ENCODE measurements at regions not wholly inside any gene's neighbourhood (a gene's known extent, or its start where the extent isn't known, plus 50 kb on each side); places are given as distances from the start of the nearest gene placed in this dataset.

DNA sequence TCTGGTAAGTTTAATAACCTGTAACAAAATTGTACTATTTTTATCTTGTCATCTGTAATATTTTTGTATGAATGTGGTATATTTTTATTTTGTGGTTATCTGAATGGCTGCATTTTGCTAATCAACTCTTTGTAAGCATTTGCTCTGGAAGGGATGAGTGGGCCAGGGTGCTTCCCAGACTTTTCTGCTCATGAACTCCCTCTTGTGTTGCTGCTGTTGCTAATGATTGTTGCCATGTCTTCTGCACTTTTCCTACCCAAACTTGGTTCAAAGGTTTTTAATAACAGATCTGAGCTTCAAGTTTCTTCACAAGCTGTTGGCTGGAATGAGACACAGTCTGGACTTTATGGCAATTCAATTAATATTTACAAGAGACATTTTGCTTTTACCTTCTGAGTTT, 1005.7 kb downstream of the HACE1 start:
- no peak for TF ChIP-seq YY1 (IDR thresholded peaks at IDR 0.05; ENCODE audit: low read depth)
- TF ChIP-seq CEBPB (IDR thresholded peaks at IDR 0.05), result no peak
- TF ChIP-seq TEAD4 (IDR thresholded peaks at IDR 0.05), result no peak
- no peak for TF ChIP-seq USF1 (IDR thresholded peaks at IDR 0.05)
- TF ChIP-seq RAD21 (IDR thresholded peaks at IDR 0.05; ENCODE audit: low read depth), result no peak
- no peak for TF ChIP-seq TCF12 (IDR thresholded peaks at IDR 0.05; ENCODE audit: low read depth)
- TF ChIP-seq FOXM1 (IDR thresholded peaks at IDR 0.05; ENCODE audit: borderline replicate concordance, low read depth), result no peak
- TF ChIP-seq ZBTB7A (IDR thresholded peaks at IDR 0.05; ENCODE audit: low read depth), result no peak
- no peak for TF ChIP-seq CREB1 (IDR thresholded peaks at IDR 0.05; ENCODE audit: low read depth)
- TF ChIP-seq NFIC (IDR thresholded peaks at IDR 0.05), result no peak
- TF ChIP-seq, protein P1, sequence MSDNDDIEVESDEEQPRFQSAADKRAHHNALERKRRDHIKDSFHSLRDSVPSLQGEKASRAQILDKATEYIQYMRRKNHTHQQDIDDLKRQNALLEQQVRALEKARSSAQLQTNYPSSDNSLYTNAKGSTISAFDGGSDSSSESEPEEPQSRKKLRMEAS (IDR thresholded peaks at IDR 0.05), result no peak
- no peak for TF ChIP-seq REST (IDR thresholded peaks at IDR 0.05; ENCODE audit: low read depth)
- TF ChIP-seq EP300 (IDR thresholded peaks at IDR 0.05; ENCODE audit: borderline replicate concordance), result no peak
- no peak for TF ChIP-seq TAF1 (IDR thresholded peaks at IDR 0.05; ENCODE audit: low read depth)

DNA sequence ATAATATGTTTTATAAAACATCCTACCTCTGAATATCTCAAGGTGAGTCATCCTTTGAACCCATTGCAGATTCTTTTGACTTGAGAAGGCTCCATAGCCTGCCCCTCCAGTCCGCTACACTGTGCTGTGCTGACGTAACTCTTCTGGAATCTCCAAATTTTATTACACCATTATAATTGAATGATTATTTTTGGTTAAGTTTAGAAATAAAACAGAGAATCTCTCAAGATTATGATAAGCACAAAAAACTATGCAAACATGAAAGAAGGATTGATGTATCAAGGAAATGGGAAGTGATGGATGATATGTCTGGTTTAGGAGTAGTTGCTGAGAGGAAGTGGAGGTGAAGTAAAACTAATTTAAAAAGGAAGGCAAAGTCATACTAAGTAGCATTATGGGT, 1021.3 kb downstream of the HACE1 start:
- TF ChIP-seq RAD21 (IDR thresholded peaks at IDR 0.05; ENCODE audit: low read depth) (no peak), EGR1 (IDR thresholded peaks at IDR 0.05) (no peak), ZBTB7A (IDR thresholded peaks at IDR 0.05; ENCODE audit: low read depth) (no peak), EP300 (IDR thresholded peaks at IDR 0.05; ENCODE audit: borderline replicate concordance) (no peak), FOXM1 (IDR thresholded peaks at IDR 0.05; ENCODE audit: borderline replicate concordance, low read depth) (no peak), NFIC (IDR thresholded peaks at IDR 0.05) (no peak), TCF12 (IDR thresholded peaks at IDR 0.05; ENCODE audit: low read depth) (no peak), YY1 (IDR thresholded peaks at IDR 0.05; ENCODE audit: low read depth) (no peak)

- TF ChIP-seq REST (IDR thresholded peaks at IDR 0.05; ENCODE audit: low read depth) (no peak), CREB1 (IDR thresholded peaks at IDR 0.05; ENCODE audit: low read depth) (no peak), ZBTB7A (IDR thresholded peaks at IDR 0.05; ENCODE audit: low read depth) (no peak), FOXM1 (IDR thresholded peaks at IDR 0.05; ENCODE audit: borderline replicate concordance, low read depth) (no peak), RAD21 (IDR thresholded peaks at IDR 0.05; ENCODE audit: low read depth) (no peak), TCF12 (IDR thresholded peaks at IDR 0.05; ENCODE audit: low read depth) (no peak), EP300 (IDR thresholded peaks at IDR 0.05; ENCODE audit: borderline replicate concordance) (no peak), USF1 (IDR thresholded peaks at IDR 0.05) (no peak), NFIC (IDR thresholded peaks at IDR 0.05) (no peak), TEAD4 (IDR thresholded peaks at IDR 0.05) (no peak), YY1 (IDR thresholded peaks at IDR 0.05; ENCODE audit: low read depth) (no peak), EGR1 (IDR thresholded peaks at IDR 0.05) (no peak), TAF1 (IDR thresholded peaks at IDR 0.05; ENCODE audit: low read depth) (no peak), CEBPB (IDR thresholded peaks at IDR 0.05) (no peak)
- TF ChIP-seq, protein P1 (IDR thresholded peaks at IDR 0.05), result no peak
These were observed 1033.5 kb downstream of the HACE1 start for GRCh38 chr6:103826209-103826608.

GRCh38 chr6:103820148-103820547, 1039.6 kb downstream of the HACE1 start:
- no peak for TF ChIP-seq CEBPB (IDR thresholded peaks at IDR 0.05)
- TF ChIP-seq ZBTB7A (IDR thresholded peaks at IDR 0.05; ENCODE audit: low read depth), result no peak
- TF ChIP-seq REST (IDR thresholded peaks at IDR 0.05; ENCODE audit: low read depth), result no peak
- TF ChIP-seq, protein P1 (IDR thresholded peaks at IDR 0.05), result no peak
- TF ChIP-seq NFIC (IDR thresholded peaks at IDR 0.05), result no peak
- no peak for TF ChIP-seq TEAD4 (IDR thresholded peaks at IDR 0.05)
- no peak for TF ChIP-seq YY1 (IDR thresholded peaks at IDR 0.05; ENCODE audit: low read depth)

Measured in Ishikawa (cell line).